Esophagus squamous epithelium (tissue), 5 donors: ENCODE measurements at regions not wholly inside any gene's neighbourhood (a gene's known extent, or its start where the extent isn't known, plus 50 kb on each side); places are given as distances from the start of the nearest gene placed in this dataset.

Experiments used
- DNase-seq: peaks from one replicate; lab custom pipeline; 2025; lab: John Stamatoyannopoulos, UW
- H3K27ac ChIP-seq, 4 donors: fragments of 200-600 bp; sonication (generic); one replicate each; pipeline ENCODE4 v1.5.1; 2016 to 2019; ENCODE audit warnings: mild to moderate bottlenecking in 1 of 4
- H3K27me3 ChIP-seq, 4 donors: fragments of 200-600 bp; sonication (generic); 1 replicate in 3 of 4; 2 replicates in 1 of 4; pipeline versions ENCODE4 v1.5.1 to v1.6.0; 2017 to 2021; ENCODE audit warnings: antibody characterized with exemption in 1 of 4
- H3K36me3 ChIP-seq, 3 donors: fragments of 200-600 bp; sonication (generic); one replicate each; pipeline ENCODE4 v1.5.1; 2016 to 2019
- H3K4me1 ChIP-seq, 3 donors: fragments of 200-600 bp; sonication (generic); one replicate each; pipeline ENCODE4 v1.5.1; 2017 to 2019
- H3K4me3 ChIP-seq, 4 donors: fragments of 200-600 bp; sonication (generic); 1 replicate in 3 of 4; 2 replicates in 1 of 4; pipeline ENCODE4 v1.5.1; 2016 to 2019; ENCODE audit warnings: mild to moderate bottlenecking in 2 of 4, moderate library complexity in 1 of 4
- H3K9me3 ChIP-seq, 3 donors: fragments of 200-600 bp; sonication (generic); one replicate each; pipeline ENCODE4 v1.5.1; 2016 to 2019
- POLR2A ChIP-seq, 4 donors: fragments of 450-650 bp; IDR thresholded peaks; one replicate each; pipeline ENCODE4 v1.6.1; 2017; ENCODE audit warnings: antibody characterized with exemption in 4 of 4, mild to moderate bottlenecking in 4 of 4, moderate library complexity in 3 of 4
- WGBS, 2 donors: methylation state at CpG; one replicate each; pipeline ENCODE4 v1.1.5; 2018; 5-methylcytosine and 5-hydroxymethylcytosine counted together
- intact Hi-C: fragments of 100-400 bp; cut with DNase I; formaldehyde crosslinking; loops from one replicate; pipeline ENCODE4 v1.15.0; 2022
- TF ChIP-seq, protein P1 (sequence below), 6 experiments: fragments of 450-650 bp in 4 of 6; fragments of 200-600 bp in 2 of 6; sonication (generic) in 2 of 6; IDR thresholded peaks; one replicate each; pipeline ENCODE4 v1.5.1; 2016 to 2019; ENCODE audit warnings: antibody characterized with exemption in 6 of 6, mild to moderate bottlenecking in 4 of 6, moderate library complexity in 4 of 6
- donor health status: DM: yes; HTN: yes; CAD: no.

GRCh38 chr18:44482761-44483160 lies 197.9 kb upstream of the SETBP1 start:
- Histone ChIP-seq H3K27me3 (no peaks in the 10 kb centered on the region), H3K9me3 (no peaks in the 10 kb centered on the region), H3K4me1 (no peaks in the 10 kb centered on the region), H3K27ac (no peak overlapping the region), H3K36me3 (no peaks in the 10 kb centered on the region), H3K4me3 (no peak overlapping the region)
- intact Hi-C loops: no loop called here
- WGBS, 2 donors: 24 to 31% methylated on average over 4 of the region's 4 CpGs
- no peak for DNase-seq
- TF ChIP-seq POLR2A (IDR thresholded peaks at IDR 0.05): no peak
- TF ChIP-seq, protein P1, sequence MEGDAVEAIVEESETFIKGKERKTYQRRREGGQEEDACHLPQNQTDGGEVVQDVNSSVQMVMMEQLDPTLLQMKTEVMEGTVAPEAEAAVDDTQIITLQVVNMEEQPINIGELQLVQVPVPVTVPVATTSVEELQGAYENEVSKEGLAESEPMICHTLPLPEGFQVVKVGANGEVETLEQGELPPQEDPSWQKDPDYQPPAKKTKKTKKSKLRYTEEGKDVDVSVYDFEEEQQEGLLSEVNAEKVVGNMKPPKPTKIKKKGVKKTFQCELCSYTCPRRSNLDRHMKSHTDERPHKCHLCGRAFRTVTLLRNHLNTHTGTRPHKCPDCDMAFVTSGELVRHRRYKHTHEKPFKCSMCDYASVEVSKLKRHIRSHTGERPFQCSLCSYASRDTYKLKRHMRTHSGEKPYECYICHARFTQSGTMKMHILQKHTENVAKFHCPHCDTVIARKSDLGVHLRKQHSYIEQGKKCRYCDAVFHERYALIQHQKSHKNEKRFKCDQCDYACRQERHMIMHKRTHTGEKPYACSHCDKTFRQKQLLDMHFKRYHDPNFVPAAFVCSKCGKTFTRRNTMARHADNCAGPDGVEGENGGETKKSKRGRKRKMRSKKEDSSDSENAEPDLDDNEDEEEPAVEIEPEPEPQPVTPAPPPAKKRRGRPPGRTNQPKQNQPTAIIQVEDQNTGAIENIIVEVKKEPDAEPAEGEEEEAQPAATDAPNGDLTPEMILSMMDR (IDR thresholded peaks at IDR 0.05): no peak

DNA sequence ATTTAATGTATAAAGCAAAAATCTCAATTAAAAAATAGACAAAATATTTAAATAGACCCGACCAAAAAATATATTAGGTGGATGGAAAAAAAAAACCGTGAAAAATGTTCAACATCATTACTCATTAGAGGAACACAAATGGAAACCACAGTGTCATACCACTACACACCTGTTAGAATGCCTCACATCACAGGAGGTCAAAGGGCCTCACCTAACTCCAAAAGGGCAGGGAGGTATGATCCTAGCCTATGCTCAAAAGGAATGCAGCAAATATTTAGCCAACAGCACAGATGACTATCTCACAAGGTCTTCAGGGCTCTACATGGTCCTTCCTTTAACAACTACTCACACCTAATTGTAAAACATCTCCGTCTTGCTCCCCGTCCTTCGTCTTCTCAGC lies 185.5 kb upstream of the SETBP1 start:
- H3K4me3 ChIP-seq: no peak overlapping the region
- TF ChIP-seq, protein P1 (IDR thresholded peaks at IDR 0.05): no peak
- no peak for TF ChIP-seq POLR2A (IDR thresholded peaks at IDR 0.05)
- 81 to 91% methylated on average over 5 of the region's 5 CpGs for WGBS, 2 donors
- intact Hi-C loops: no loop called here
- no peaks in the 10 kb centered on the region for H3K27me3 ChIP-seq
- no peaks in the 10 kb centered on the region for H3K9me3 ChIP-seq
- no peaks in the 10 kb centered on the region for H3K36me3 ChIP-seq
- H3K4me1 ChIP-seq: no peaks in the 10 kb centered on the region
- DNase-seq: no peak
- H3K27ac ChIP-seq: no peak overlapping the region

GRCh38 chr18:44497311-44497710 lies 183.4 kb upstream of the SETBP1 start:
- H3K4me1 ChIP-seq: no peaks in the 10 kb centered on the region
- no peak for DNase-seq
- no peaks in the 10 kb centered on the region for H3K36me3 ChIP-seq
- WGBS, 2 donors: 65 to 72% methylated on average over 3 of the region's 3 CpGs
- H3K4me3 ChIP-seq: no peak overlapping the region
- H3K9me3 ChIP-seq: no peaks in the 10 kb centered on the region
- H3K27me3 ChIP-seq: no peaks in the 10 kb centered on the region
- intact Hi-C loops: no loop called here
- TF ChIP-seq, protein P1 (IDR thresholded peaks at IDR 0.05): no peak
- TF ChIP-seq POLR2A (IDR thresholded peaks at IDR 0.05): no peak
- no peak overlapping the region for H3K27ac ChIP-seq

DNA sequence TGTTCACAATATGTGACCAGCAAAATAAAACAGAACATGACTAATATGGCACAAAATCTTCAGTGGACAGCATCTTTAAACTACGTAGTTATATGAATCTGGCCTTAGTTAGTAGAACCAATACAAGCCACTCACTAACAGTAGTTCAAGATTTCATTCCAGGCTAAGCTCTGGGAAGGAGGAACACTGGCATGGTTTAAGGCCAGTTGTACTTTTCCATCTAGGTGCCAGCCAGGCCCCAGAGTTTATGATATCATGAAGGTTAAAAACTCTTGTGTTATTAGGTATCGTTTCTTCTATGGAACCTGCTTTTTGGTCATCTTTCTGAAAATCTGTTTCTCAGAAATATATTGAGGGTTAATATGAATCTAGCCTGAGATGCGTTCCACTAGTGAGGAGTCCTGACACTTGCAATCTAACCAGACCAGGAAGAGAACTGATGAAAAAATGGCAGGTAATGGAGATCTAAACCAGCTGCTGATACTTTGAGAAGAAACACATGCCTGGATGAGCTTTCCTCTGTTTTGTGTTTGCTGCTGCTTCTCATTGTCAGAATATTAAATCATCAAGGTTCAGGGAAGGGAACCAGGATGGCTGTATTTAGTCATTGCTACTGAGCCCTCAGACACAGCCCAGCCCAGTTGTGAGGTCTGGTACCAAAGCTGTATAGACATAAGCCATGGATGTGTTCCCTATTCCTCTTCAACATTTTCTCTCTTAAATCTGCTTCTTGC lies 182.8 kb upstream of the SETBP1 start:
- DNase-seq: no peak
- no peaks in the 10 kb centered on the region for H3K4me1 ChIP-seq
- no peaks in the 10 kb centered on the region for H3K36me3 ChIP-seq
- no peaks in the 10 kb centered on the region for H3K9me3 ChIP-seq
- no peak for TF ChIP-seq POLR2A (IDR thresholded peaks at IDR 0.05)
- TF ChIP-seq, protein P1 (IDR thresholded peaks at IDR 0.05): no peak
- no peak overlapping the region for H3K27ac ChIP-seq
- no peak overlapping the region for H3K4me3 ChIP-seq
- 71 to 82% methylated on average over 3 of the region's 3 CpGs for WGBS, 2 donors
- intact Hi-C loops: no loop called here
- no peaks in the 10 kb centered on the region for H3K27me3 ChIP-seq

DNA sequence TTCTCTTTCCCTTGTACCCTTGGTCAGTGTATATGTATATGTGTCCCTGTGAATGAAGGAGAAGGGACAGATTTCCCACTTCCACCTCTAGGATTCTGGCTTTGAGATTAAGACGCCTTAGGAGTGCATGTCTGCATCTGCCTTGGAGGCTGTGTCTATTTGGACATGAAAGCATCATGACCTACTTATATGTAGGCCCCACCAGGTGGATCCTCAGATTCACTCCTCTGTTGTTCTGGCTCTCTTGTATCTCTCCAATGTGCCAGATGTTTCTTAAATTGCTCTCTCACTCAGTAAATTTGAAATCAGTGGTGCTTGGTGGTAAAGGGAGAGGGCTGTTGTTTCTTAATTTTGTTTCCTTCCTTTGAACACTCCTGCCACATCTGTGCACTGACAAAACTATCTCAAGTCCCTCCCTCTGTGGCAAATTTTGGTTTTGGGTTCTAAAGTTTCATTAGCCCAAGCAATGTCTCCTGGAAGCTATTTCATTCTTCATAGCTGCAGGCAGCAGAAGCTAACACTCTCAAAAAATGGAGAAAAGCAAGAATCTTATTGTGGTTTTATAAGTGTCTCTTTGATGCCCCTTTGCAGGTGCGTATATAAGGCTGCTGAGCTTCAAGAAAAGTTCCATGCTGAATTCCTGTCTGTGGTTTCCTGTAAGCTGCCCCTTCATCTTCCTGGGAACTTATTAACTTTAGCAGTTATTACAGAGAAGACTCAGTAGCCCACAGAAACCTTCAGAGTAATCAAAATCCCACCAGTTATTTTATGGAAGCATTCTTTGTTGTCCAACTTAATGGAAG lies 179.7 kb upstream of the SETBP1 start:
- Histone ChIP-seq H3K4me1 (no peaks in the 10 kb centered on the region), H3K36me3 (no peaks in the 10 kb centered on the region), H3K9me3 (no peaks in the 10 kb centered on the region), H3K27ac (no peak overlapping the region), H3K27me3 (no peaks in the 10 kb centered on the region), H3K4me3 (no peak overlapping the region)
- DNase-seq: no peak
- TF ChIP-seq, protein P1 (IDR thresholded peaks at IDR 0.05): no peak
- no peak for TF ChIP-seq POLR2A (IDR thresholded peaks at IDR 0.05)
- WGBS, 2 donors: 59 to 73% methylated on average over 2 of the region's 2 CpGs
- intact Hi-C loops: no loop called here
